Heart left ventricle (tissue), 16 donors: ENCODE measurements at regions not wholly inside any gene's neighbourhood (a gene's known extent, or its start where the extent isn't known, plus 50 kb on each side); places are given as distances from the start of the nearest gene placed in this dataset.

Experiments
- ATAC-seq, 4 donors: fragments of 200-7000 bp; cut with Tn5 transposase; one replicate each; pipeline ENCODE4 v1.9.1; 2020 to 2022; ENCODE audit warnings: moderate library complexity in 4 of 4, mild to moderate bottlenecking in 3 of 4, moderate number of reproducible peaks in 1 of 4
- DNase-seq, 5 donors: peaks; one replicate each; pipeline ENCODE4 v3.0.0-alpha.2; 2020
- H3K27ac ChIP-seq, 12 donors: fragments of 200-600 bp; sonication (generic) in 4 of 12; one replicate each; pipeline versions ENCODE4 v1.5.0 to v1.8.0; 2016 to 2022; ENCODE audit warnings: mild to moderate bottlenecking in 2 of 12
- H3K27me3 ChIP-seq, 9 donors: fragments of 200-600 bp; sonication (generic) in 2 of 9; one replicate each; pipeline versions ENCODE4 v1.5.1 to v1.8.0; 2016 to 2022; ENCODE audit warnings: mild to moderate bottlenecking in 3 of 9
- H3K36me3 ChIP-seq, 9 donors: fragments of 200-600 bp; sonication (generic) in 2 of 9; one replicate each; pipeline versions ENCODE4 v1.5.0 to v1.8.0; 2018 to 2022; ENCODE audit warnings: mild to moderate bottlenecking in 2 of 9
- H3K4me1 ChIP-seq, 12 donors: fragments of 200-600 bp; sonication (generic) in 4 of 12; one replicate each; pipeline versions ENCODE4 v1.5.0 to v1.8.0; 2016 to 2022; ENCODE audit warnings: mild to moderate bottlenecking in 3 of 12
- H3K4me3 ChIP-seq, 12 donors: fragments of 200-600 bp; sonication (generic) in 4 of 12; one replicate each; pipeline versions ENCODE4 v1.5.0 to v1.8.0; 2017 to 2022; ENCODE audit warnings: mild to moderate bottlenecking in 9 of 12, moderate library complexity in 4 of 12
- H3K9me3 ChIP-seq, 12 donors: fragments of 200-600 bp; sonication (generic) in 4 of 12; one replicate each; pipeline versions ENCODE4 v1.5.0 to v1.8.0; 2016 to 2022; ENCODE audit warnings: mild to moderate bottlenecking in 1 of 12
- CTCF ChIP-seq, 12 donors: fragments of 200-600 bp; sonication (generic) in 4 of 12; IDR thresholded peaks; one replicate each; pipeline versions ENCODE4 v1.5.0 to v1.8.0; 2018 to 2022; ENCODE audit warnings: antibody characterized with exemption in 12 of 12, mild to moderate bottlenecking in 5 of 12
- POLR2A ChIP-seq, 2 donors: fragments of 450-650 bp; IDR thresholded peaks; one replicate each; pipeline ENCODE4 v1.6.1; 2017; ENCODE audit warnings: antibody characterized with exemption in 2 of 2, mild to moderate bottlenecking in 2 of 2, moderate library complexity in 2 of 2
- WGBS, 4 donors: extraction: QIAGEN DNeasy Blood & Tissue Kit in 2 of 4; methylation state at CpG; one replicate each; pipeline versions ENCODE4 v1.1.5 to v1.1.7; 2013 to 2018; 5-methylcytosine and 5-hydroxymethylcytosine counted together
- intact Hi-C, 10 donors: fragments of 100-400 bp; cut with DNase I; formaldehyde crosslinking; loops; one replicate each; pipeline versions ENCODE4 v1.11.1 to v1.14.2; 2022
- donor health status: ischemic (EF 13 %, LVEDD 7.1; RV severe dilation, severe dysfunction).
- donor health status: healthy with polysubstance abuse.
- donor health status: DM: no; HTN: yes; CAD: no.
- donor health status: DM: no; HTN: no; CAD: no.
- donor health status: ischemic (EF 25% LVEDD 6.9; RV normal size, moderate dysfunction).
- donor health status: ischemic (EF 25% LVEDD 5.7; RV mildly dilated, moderate dysfunction).
- donor health status: healthy.
- donor health status: DM: yes; HTN: yes; CAD: no.
- donor health status: ischemic (EF 35%, LVEDD 5.7; RV mildly dilated, moderate dysfunction).
- donor health status: nonischemic (EF 11% LVEDD 7.7; RV severe dilation, severe dysfunction).
- donor health status: DM: yes; HTN: yes; CAD: no.
- donor health status: PGD.
- donor health status: ischemic (EF 29% LVEDD 5.4; RV normal size, mild dysfunction).
- donor health status: nonischemic (EF 23%, LVEDD 6.1; RV moderate dilation, normal function).

- intact Hi-C loops, result loop anchor here in 1 of 10 donors (10.0 kb wide), 1 partner anchor 115 kb away; no protein-coding TSS in a partner anchor
- Histone ChIP-seq H3K9me3 (no peaks in the 10 kb centered on the region), H3K4me1 (peaks cover 0 to 3% (median 0%) of the 10 kb centered on the region in 12 donors), H3K4me3 (no peak overlapping the region), H3K27me3 (no peaks in the 10 kb centered on the region), H3K36me3 (no peaks in the 10 kb centered on the region), H3K27ac (no peak overlapping the region)
- WGBS, 4 donors, result 25 to 35% (median 32%) methylated on average over 2 of the region's 2 CpGs
- ATAC-seq, result no peak
- TF ChIP-seq POLR2A (IDR thresholded peaks at IDR 0.05) (no peak), CTCF (IDR thresholded peaks at IDR 0.05) (no peak)
- DNase-seq, result no peak
Observed at GRCh38 chr4:104549736-104550135, 55.0 kb upstream of the CXXC4 start.

- H3K36me3 ChIP-seq, result no peaks in the 10 kb centered on the region
- ATAC-seq (no peak), DNase-seq (no peak)
- no peak for TF ChIP-seq POLR2A (IDR thresholded peaks at IDR 0.05)
- no peak for TF ChIP-seq CTCF (IDR thresholded peaks at IDR 0.05)
- peaks cover 0 to 12% (median 0%) of the 10 kb centered on the region in 12 donors for H3K9me3 ChIP-seq
- 64 to 92% (median 79%) methylated on average over 1 of the region's 1 CpG for WGBS, 4 donors
- H3K4me1 ChIP-seq, result no peaks in the 10 kb centered on the region
- H3K4me3 ChIP-seq, result no peak overlapping the region
- no peak overlapping the region for H3K27ac ChIP-seq
- H3K27me3 ChIP-seq, result no peaks in the 10 kb centered on the region
- intact Hi-C loops, result no loop called here
Observed at GRCh38 chr4:104559502-104559901, 64.8 kb upstream of the CXXC4 start.

GRCh38 chr4:104571341-104571740 lies 76.6 kb upstream of the CXXC4 start:
- Histone ChIP-seq H3K4me1 (no peaks in the 10 kb centered on the region), H3K9me3 (no peaks in the 10 kb centered on the region), H3K27me3 (no peaks in the 10 kb centered on the region), H3K4me3 (no peak overlapping the region), H3K36me3 (no peaks in the 10 kb centered on the region), H3K27ac (no peak overlapping the region)
- 76 to 90% (median 87%) methylated on average over 2 of the region's 2 CpGs for WGBS, 4 donors
- no peak for TF ChIP-seq CTCF (IDR thresholded peaks at IDR 0.05)
- TF ChIP-seq POLR2A (IDR thresholded peaks at IDR 0.05), result no peak
- no peak for ATAC-seq
- intact Hi-C loops, result no loop called here
- no peak for DNase-seq

GRCh38 chr4:104574371-104574770 lies 79.7 kb upstream of the CXXC4 start:
- Histone ChIP-seq H3K27me3 (no peaks in the 10 kb centered on the region), H3K36me3 (no peaks in the 10 kb centered on the region), H3K4me1 (no peaks in the 10 kb centered on the region), H3K9me3 (no peaks in the 10 kb centered on the region), H3K4me3 (no peak overlapping the region), H3K27ac (no peak overlapping the region)
- intact Hi-C loops, result no loop called here
- ATAC-seq (no peak), DNase-seq (no peak)
- WGBS, 4 donors, result 84 to 85% (median 84%) methylated on average over 4 of the region's 4 CpGs
- no peak for TF ChIP-seq CTCF (IDR thresholded peaks at IDR 0.05)
- no peak for TF ChIP-seq POLR2A (IDR thresholded peaks at IDR 0.05)
